WTC11 (cell line): ENCODE measurements at regions not wholly inside any gene's neighbourhood (a gene's known extent, or its start where the extent isn't known, plus 50 kb on each side); places are given as distances from the start of the nearest gene placed in this dataset.

Experiments
- ATAC-seq: fragments of 200-7000 bp; cut with Tn5 transposase; 2 replicates; pipeline ENCODE4 v1.10.0; 2021; ENCODE audit warnings: mild to moderate bottlenecking, moderate library complexity
- CTCF ChIA-PET: fragments of 300-600 bp; sonication (Branson Sonifier 250); formaldehyde crosslinking; loops from one replicate; lab custom pipeline; 2021; ENCODE audit warnings: antibody characterized with exemption; lab: Charles Lee
- POLR2A ChIA-PET: fragments of 350-600 bp; sonication (Branson Sonifier 250); formaldehyde crosslinking; loops from one replicate; lab custom pipeline; 2021; ENCODE audit warnings: antibody characterized with exemption; lab: Charles Lee
- DNase-seq: peaks from one replicate; pipeline ENCODE4 v3.0.0; 2021; ENCODE audit warnings: low spot score
- H3K27ac Mint-ChIP-seq: 2 replicates; pipeline ENCODE4 v1.8.0; 2021; ENCODE audit warnings: mixed read lengths
- H3K27me3 Mint-ChIP-seq: 2 replicates; pipeline ENCODE4 v1.8.0; 2021; ENCODE audit warnings: low read depth, mild to moderate bottlenecking, moderate library complexity, mixed read lengths
- H3K36me3 Mint-ChIP-seq: 2 replicates; pipeline ENCODE4 v1.8.0; 2021; ENCODE audit warnings: mixed read lengths
- H3K4me1 Mint-ChIP-seq: 2 replicates; pipeline ENCODE4 v1.8.0; 2022; ENCODE audit warnings: mixed read lengths
- H3K4me3 Mint-ChIP-seq: 2 replicates; pipeline ENCODE4 v1.8.0; 2021; ENCODE audit warnings: mild to moderate bottlenecking, moderate library complexity, mixed read lengths
- H3K9me3 Mint-ChIP-seq: 2 replicates; pipeline ENCODE4 v1.8.0; 2021; ENCODE audit warnings: mixed read lengths
- ATF3 ChIP-seq: sonication (generic); formaldehyde crosslinking; conservative IDR thresholded peaks from 2 replicates; pipeline ENCODE4 v1.8.1; 2022; ENCODE audit warnings: mild to moderate bottlenecking, missing genetic modification reagents
- ATF6 ChIP-seq: sonication (generic); formaldehyde crosslinking; IDR thresholded peaks from 2 replicates; pipeline ENCODE4 v1.8.1; 2023; ENCODE audit warnings: mild to moderate bottlenecking, missing genetic modification reagents
- E2F1 ChIP-seq: sonication (generic); formaldehyde crosslinking; IDR thresholded peaks from 2 replicates; pipeline ENCODE4 v1.8.0; 2022; ENCODE audit warnings: mild to moderate bottlenecking, missing genetic modification reagents
- ERG ChIP-seq: fragments of 250-450 bp; sonication (Bioruptor Pico); IDR thresholded peaks from 2 replicates; pipeline ENCODE4 v1.8.0; 2021; ENCODE audit warnings: mild to moderate bottlenecking
- ETV6 ChIP-seq: sonication (generic); formaldehyde crosslinking; IDR thresholded peaks from 2 replicates; pipeline ENCODE4 v1.8.1; 2022; ENCODE audit warnings: mild to moderate bottlenecking, missing genetic modification reagents
- GABPB1 ChIP-seq: sonication (generic); formaldehyde crosslinking; IDR thresholded peaks from 2 replicates; pipeline ENCODE4 v1.8.1; 2023; ENCODE audit warnings: mild to moderate bottlenecking, missing genetic modification reagents
- GTF2I ChIP-seq: fragments of 250-450 bp; sonication (Bioruptor Pico); conservative IDR thresholded peaks from 2 replicates; pipeline ENCODE4 v1.4.0; 2021; ENCODE audit warnings: mild to moderate bottlenecking
- NFATC4 ChIP-seq: fragments of 250-450 bp; sonication (Bioruptor Pico); IDR thresholded peaks from 2 replicates; pipeline ENCODE4 v1.9.0; 2021; ENCODE audit warnings: mild to moderate bottlenecking
- NFYB ChIP-seq: sonication (generic); formaldehyde crosslinking; conservative IDR thresholded peaks from 2 replicates; pipeline ENCODE4 v1.8.0; 2022; ENCODE audit warnings: low read depth, missing genetic modification reagents
- NR3C1 ChIP-seq: sonication (generic); formaldehyde crosslinking; conservative IDR thresholded peaks from 2 replicates; pipeline ENCODE4 v1.8.1; 2023; ENCODE audit warnings: low read depth, mild to moderate bottlenecking, missing genetic modification reagents
- SOX15 ChIP-seq: fragments of 250-450 bp; sonication (Bioruptor Pico); IDR thresholded peaks from 2 replicates; pipeline ENCODE4 v1.9.0; 2021; ENCODE audit warnings: mild to moderate bottlenecking
- SP1 ChIP-seq: sonication (generic); formaldehyde crosslinking; conservative IDR thresholded peaks from 2 replicates; pipeline ENCODE4 v1.8.1; 2022; ENCODE audit warnings: missing genetic modification reagents
- USF1 ChIP-seq: sonication (generic); formaldehyde crosslinking; IDR thresholded peaks from 2 replicates; pipeline ENCODE4 v1.8.0; 2022; ENCODE audit warnings: mild to moderate bottlenecking, missing genetic modification reagents
- ZNF138 ChIP-seq: sonication (generic); formaldehyde crosslinking; conservative IDR thresholded peaks from 2 replicates; pipeline ENCODE4 v1.8.1; 2022; ENCODE audit warnings: mild to moderate bottlenecking, moderate library complexity, missing genetic modification reagents
- ZNF423 ChIP-seq: fragments of 250-450 bp; sonication (Bioruptor Pico); IDR thresholded peaks from 2 replicates; pipeline ENCODE4 v2.1.2; 2022; ENCODE audit warnings: mild to moderate bottlenecking, moderate library complexity

GRCh38 chr7:116617878-116618277 lies 54.1 kb upstream of the MET start (continued):
- TF ChIP-seq USF1 (CRISPR knock-in tag), result no peak
- TF ChIP-seq GTF2I (CRISPR knock-in tag), result no peak
- TF ChIP-seq NFYB (CRISPR knock-in tag), result no peak
- TF ChIP-seq ERG (CRISPR knock-in tag), result no peak

- CTCF ChIA-PET, result no interaction called here
- DNase-seq (no peak), ATAC-seq (no peak)
- POLR2A ChIA-PET, result no interaction called here
- Mint-ChIP-seq H3K4me1 (no peaks in the 10 kb centered on the region; the same call in 1 of the 2 replicates), H3K36me3 (peaks cover 8% of the 10 kb centered on the region), H3K4me3 (no peak overlapping the region), H3K27ac (no peak overlapping the region), H3K9me3 (peaks cover 9% of the 10 kb centered on the region), H3K27me3 (no peaks in the 10 kb centered on the region; the same call in 1 of the 2 replicates)
- TF ChIP-seq E2F1 (CRISPR knock-in tag), result no peak
These were observed 53.5 kb upstream of the MET start for GRCh38 chr7:116618338-116619128.

- Mint-ChIP-seq H3K4me3 (no peak overlapping the region), H3K4me1 (no peaks in the 10 kb centered on the region; the same call in 1 of the 2 replicates), H3K36me3 (peaks cover 8% of the 10 kb centered on the region), H3K9me3 (peaks cover 21% of the 10 kb centered on the region), H3K27ac (no peak overlapping the region), H3K27me3 (no peaks in the 10 kb centered on the region; the same call in 1 of the 2 replicates)
- TF ChIP-seq NFATC4 (CRISPR knock-in tag) (no peak), ATF3 (CRISPR knock-in tag) (no peak), NR3C1 (CRISPR knock-in tag) (no peak), SOX15 (CRISPR knock-in tag) (no peak), ETV6 (CRISPR knock-in tag) (no peak), ZNF423 (CRISPR knock-in tag) (no peak), SP1 (CRISPR knock-in tag) (no peak), ATF6 (CRISPR knock-in tag) (no peak), GABPB1 (no peak), ZNF138 (CRISPR knock-in tag) (no peak)
- POLR2A ChIA-PET, result no interaction called here
- CTCF ChIA-PET, result no interaction called here
- no peak for DNase-seq
- no peak for ATAC-seq
These were observed 50.3 kb upstream of the MET start for GRCh38 chr7:116621649-116622048.
